K562 (cell line): ENCODE measurements at regions not wholly inside any gene's neighbourhood (a gene's known extent, or its start where the extent isn't known, plus 50 kb on each side); places are given as distances from the start of the nearest gene placed in this dataset.

Experiments used
- ATAC-seq: fragments of 200-7000 bp; cut with Tn5 transposase; 3 replicates; pipeline ENCODE4 v1.9.1; 2020; ENCODE audit warnings: moderate library complexity
- BruUV-seq: library from RNA; stranded (reverse); fragments of 400-500 nt; replicated peaks from 2 replicates; lab custom pipeline; 2021; lab: Mats Ljungman, UMichigan
- CTCF ChIA-PET: fragments of 300-600 bp; formaldehyde crosslinking; extraction: SDS; loops from one replicate; lab custom pipeline; 2021; ENCODE audit warnings: low intra/inter-chr PET ratio; lab: Yijun Ruan, JAX
- POLR2A ChIA-PET: fragments of 300-600, 350-650 bp; sonication (Branson Sonifier 250); formaldehyde crosslinking; extraction: SDS; loops from one replicate; lab custom pipeline; 2021; ENCODE audit warnings: antibody characterized with exemption, inconsistent platforms; lab: Yijun Ruan, JAX
- DNase-seq, 4 experiments: peaks; one replicate each; pipeline versions ENCODE4 v3.0.0 to v3.0.0-alpha.2; 2011 to 2018; ENCODE audit warnings: low spot score in 3 of 4, mixed read lengths in 3 of 4; ENCODE audit errors: extremely low read depth in 1 of 4
- FAIRE-seq: peaks from 2 replicates; lab custom pipeline; 2011; peaks lifted over from hg19 to GRCh38; lab: Jason Lieb, UNC
- H2AFZ ChIP-seq: 2 replicates; pipeline ENCODE4 v1.6.0; 2011; ENCODE audit warnings: low read depth, low read length, control low read depth, inconsistent platforms
- H3K27ac ChIP-seq: fragments of 200-600 bp; 3 replicates; pipeline ENCODE4 v1.8.0; 2011; ENCODE audit warnings: low read depth, mild to moderate bottlenecking, control low read depth, inconsistent platforms, low read length, moderate library complexity, mixed read lengths; ENCODE audit errors: extremely low read depth
- H3K27me3 ChIP-seq, 2 experiments: fragments of 300-600 bp in 1 of 2; 2 replicates in 1 of 2; 3 replicates in 1 of 2; pipeline versions ENCODE4 v1.6.0 to v1.8.0; 2011; ENCODE audit warnings: inconsistent platforms in 2 of 2, low read length in 2 of 2, mild to moderate bottlenecking in 1 of 2, mixed read lengths in 1 of 2, moderate library complexity in 1 of 2; ENCODE audit not compliant: control insufficient read depth in 2 of 2, insufficient read depth in 2 of 2
- H3K36me3 ChIP-seq: fragments of 300-600 bp; 3 replicates; pipeline ENCODE4 v1.8.0; 2011; ENCODE audit warnings: mild to moderate bottlenecking, low read length, inconsistent platforms; ENCODE audit not compliant: control insufficient read depth, insufficient read depth
- H3K4me1 ChIP-seq, 2 experiments: fragments of 200-600 bp in 1 of 2; replicated peaks in 1 of 2; 2 replicates in 1 of 2; 3 replicates in 1 of 2; pipeline versions ENCODE4 v1.5.1 to v1.8.0; 2011; ENCODE audit warnings: inconsistent platforms in 2 of 2, low read length in 2 of 2, mild to moderate bottlenecking in 1 of 2, mixed read lengths in 1 of 2, moderate library complexity in 1 of 2; ENCODE audit not compliant: control insufficient read depth in 2 of 2, insufficient read depth in 2 of 2
- H3K4me2 ChIP-seq: 2 replicates; pipeline ENCODE4 v1.6.1; 2011; ENCODE audit warnings: low read length, control low read depth, inconsistent platforms, mixed read lengths; ENCODE audit not compliant: insufficient read depth
- H3K4me3 ChIP-seq: fragments of 200-600 bp; sonication (generic), shearing (Covaris generic); 2 replicates; pipeline ENCODE4 v1.5.1; 2016; ENCODE audit warnings: control low read depth, inconsistent platforms
- H3K79me2 ChIP-seq: fragments of 200-600 bp; 3 replicates; pipeline ENCODE4 v1.8.0; 2011; ENCODE audit warnings: low read length, inconsistent platforms; ENCODE audit not compliant: control insufficient read depth, insufficient read depth
- H3K9ac ChIP-seq, 2 experiments: 2 replicates each; pipeline versions ENCODE4 v1.6.0 to v1.6.1; 2011; ENCODE audit warnings: low read depth in 2 of 2, low read length in 2 of 2, control low read depth in 1 of 2, inconsistent platforms in 1 of 2, mild to moderate bottlenecking in 1 of 2, mixed read lengths in 1 of 2; ENCODE audit not compliant: insufficient read depth in 1 of 2
- H3K9me1 ChIP-seq: one replicate; pipeline ENCODE4 v1.6.0; 2011; ENCODE audit warnings: inconsistent platforms, mild to moderate bottlenecking, low read length, moderate library complexity; ENCODE audit not compliant: control insufficient read depth, insufficient read depth
- H3K9me3 ChIP-seq: replicated peaks from 2 replicates; pipeline ENCODE4 v1.5.1; 2011; ENCODE audit warnings: low read depth, low read length, inconsistent platforms; ENCODE audit not compliant: control insufficient read depth, insufficient read depth
- H4K20me1 ChIP-seq: replicated peaks from 2 replicates; pipeline ENCODE4 v1.6.1; 2011; ENCODE audit warnings: low read length, inconsistent platforms, mixed read lengths; ENCODE audit not compliant: control insufficient read depth, insufficient read depth
- FOXJ2 ChIP-seq: fragments of 200-800 bp; sonication (Bioruptor generic); IDR thresholded peaks from 2 replicates; pipeline ENCODE4 v1.6.1; 2016; ENCODE audit warnings: missing genetic modification characterization, missing compliant biosample characterization
- MAFF ChIP-seq: IDR thresholded peaks from 2 replicates; pipeline ENCODE4 v1.6.1; 2012; ENCODE audit warnings: low read length, improper control_type of control experiment
- MAFK ChIP-seq: IDR thresholded peaks from 2 replicates; pipeline ENCODE4 v1.6.1; 2011; ENCODE audit warnings: low read length, improper control_type of control experiment
- ZNF699 ChIP-seq: fragments of 250-450 bp; sonication (Bioruptor Pico); IDR thresholded peaks from 2 replicates; pipeline ENCODE4 v1.8.0; 2021; ENCODE audit warnings: mild to moderate bottlenecking, moderate library complexity; ENCODE audit not compliant: insufficient replicate concordance
- whole genome bisulfite sequencing: fragments of 100-300 bp; shearing (Covaris generic); methylation state at CpG from one replicate; pipeline ENCODE4 v1.1.6; 2016; ENCODE audit warnings: low coverage, mixed read lengths; ENCODE audit not compliant: insufficient coverage; ENCODE audit errors: missing lambda C conversion rate; 5-methylcytosine and 5-hydroxymethylcytosine counted together
- in situ Hi-C: fragments of 300-500 bp; cut with MboI; formaldehyde crosslinking; loops from 4 replicates; pipeline ENCODE4 v1.15.0; 2018; ENCODE audit warnings: inconsistent platforms, mixed read lengths
- intact Hi-C: fragments of 100-400 bp; cut with micrococcal nuclease; formaldehyde crosslinking; loops from 2 replicates; pipeline ENCODE4 v1.14.2; 2022
- TF ChIP-seq, protein P1 (sequence below): fragments of 250-450 bp; sonication (Bioruptor Pico); IDR thresholded peaks from 2 replicates; pipeline ENCODE4 v1.5.0; 2022; ENCODE audit warnings: mild to moderate bottlenecking
- TF ChIP-seq, protein P2 (sequence below): fragments of 450-650 bp; formaldehyde crosslinking; IDR thresholded peaks from 2 replicates; pipeline ENCODE4 v1.4.0; 2020; ENCODE audit warnings: mild to moderate bottlenecking, moderate library complexity

DNA sequence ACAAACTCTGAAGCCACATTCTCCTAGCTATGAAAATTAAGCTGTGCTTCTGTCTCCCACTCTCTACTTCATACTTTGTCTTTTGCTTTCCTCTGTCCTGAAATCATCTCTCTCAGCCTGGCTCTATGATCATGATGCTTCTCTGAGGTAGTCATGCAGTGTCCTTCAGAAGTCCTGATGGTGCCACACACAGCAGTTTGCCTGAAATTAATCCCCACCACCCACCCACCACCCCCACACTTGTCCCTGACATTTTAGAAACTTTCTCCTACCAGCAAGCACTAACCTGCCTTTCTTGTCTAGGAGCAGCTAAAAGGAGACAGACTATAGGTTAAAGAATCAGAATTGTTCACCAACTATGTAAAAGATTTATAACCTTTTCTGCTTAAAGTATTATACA, 282.2 kb upstream of the FAM174A start (continued):
- TF ChIP-seq, protein P1, sequence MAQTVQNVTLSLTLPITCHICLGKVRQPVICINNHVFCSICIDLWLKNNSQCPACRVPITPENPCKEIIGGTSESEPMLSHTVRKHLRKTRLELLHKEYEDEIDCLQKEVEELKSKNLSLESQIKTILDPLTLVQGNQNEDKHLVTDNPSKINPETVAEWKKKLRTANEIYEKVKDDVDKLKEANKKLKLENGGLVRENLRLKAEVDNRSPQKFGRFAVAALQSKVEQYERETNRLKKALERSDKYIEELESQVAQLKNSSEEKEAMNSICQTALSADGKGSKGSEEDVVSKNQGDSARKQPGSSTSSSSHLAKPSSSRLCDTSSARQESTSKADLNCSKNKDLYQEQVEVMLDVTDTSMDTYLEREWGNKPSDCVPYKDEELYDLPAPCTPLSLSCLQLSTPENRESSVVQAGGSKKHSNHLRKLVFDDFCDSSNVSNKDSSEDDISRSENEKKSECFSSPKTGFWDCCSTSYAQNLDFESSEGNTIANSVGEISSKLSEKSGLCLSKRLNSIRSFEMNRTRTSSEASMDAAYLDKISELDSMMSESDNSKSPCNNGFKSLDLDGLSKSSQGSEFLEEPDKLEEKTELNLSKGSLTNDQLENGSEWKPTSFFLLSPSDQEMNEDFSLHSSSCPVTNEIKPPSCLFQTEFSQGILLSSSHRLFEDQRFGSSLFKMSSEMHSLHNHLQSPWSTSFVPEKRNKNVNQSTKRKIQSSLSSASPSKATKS (CRISPR knock-in tag) = no peak
- no peak for TF ChIP-seq FOXJ2 (tag)

DNA sequence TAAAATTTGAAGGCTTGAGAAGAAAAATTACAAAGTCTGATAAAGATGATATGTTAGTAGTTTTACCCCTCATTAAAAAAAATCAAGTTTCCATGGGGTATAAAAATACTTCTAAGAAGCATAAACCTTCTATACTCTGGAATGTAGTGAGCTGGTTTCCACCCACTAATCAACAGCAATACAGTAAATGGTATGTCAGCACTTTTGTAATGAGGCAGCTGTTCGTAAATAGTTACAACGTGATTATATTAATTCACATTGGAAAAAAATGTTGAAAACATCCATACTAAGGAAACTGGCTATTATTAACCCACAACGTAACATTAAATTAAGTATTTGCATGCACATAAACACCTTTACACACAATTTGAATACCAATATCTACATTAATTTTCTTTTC, 283.1 kb upstream of the FAM174A start:
- 3% methylated on average over 3 of the region's 3 CpGs for WGBS
- FAIRE-seq = no peak

More for the DNA sequence above, 283.1 kb upstream of the FAM174A start:
- intact Hi-C loops = no loop called here
- Histone ChIP-seq H2AFZ (no peak overlapping the region), H3K27ac (no peak overlapping the region), H4K20me1 (no peaks in the 10 kb centered on the region), H3K36me3 (no peaks in the 10 kb centered on the region), H3K27me3 (no peaks in the 10 kb centered on the region), H3K4me2 (no peak overlapping the region), H3K4me1 (no peaks in the 10 kb centered on the region), H3K9me3 (no peaks in the 10 kb centered on the region), H3K9ac (no peak overlapping the region), H3K79me2 (no peaks in the 10 kb centered on the region), H3K9me1 (no peaks in the 10 kb centered on the region), H3K4me3 (no peak overlapping the region)
- ChIA-PET POLR2A (no interaction called here), CTCF (no interaction called here)
- no TSS peak for BruUV-seq
- DNase-seq = no peak
- TF ChIP-seq MAFK (peak; percentile 42; the same call in 1 of the 2 replicates), MAFF (peak; percentile 32; the same call in 1 of the 2 replicates), ZNF699 (no peak)
- TF ChIP-seq, protein P2, sequence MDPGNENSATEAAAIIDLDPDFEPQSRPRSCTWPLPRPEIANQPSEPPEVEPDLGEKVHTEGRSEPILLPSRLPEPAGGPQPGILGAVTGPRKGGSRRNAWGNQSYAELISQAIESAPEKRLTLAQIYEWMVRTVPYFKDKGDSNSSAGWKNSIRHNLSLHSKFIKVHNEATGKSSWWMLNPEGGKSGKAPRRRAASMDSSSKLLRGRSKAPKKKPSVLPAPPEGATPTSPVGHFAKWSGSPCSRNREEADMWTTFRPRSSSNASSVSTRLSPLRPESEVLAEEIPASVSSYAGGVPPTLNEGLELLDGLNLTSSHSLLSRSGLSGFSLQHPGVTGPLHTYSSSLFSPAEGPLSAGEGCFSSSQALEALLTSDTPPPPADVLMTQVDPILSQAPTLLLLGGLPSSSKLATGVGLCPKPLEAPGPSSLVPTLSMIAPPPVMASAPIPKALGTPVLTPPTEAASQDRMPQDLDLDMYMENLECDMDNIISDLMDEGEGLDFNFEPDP = no peak
- ATAC-seq = no peak
- in situ Hi-C loops = no loop called here
